IMR-90 (cell line): ENCODE measurements at regions not wholly inside any gene's neighbourhood (a gene's known extent, or its start where the extent isn't known, plus 50 kb on each side); places are given as distances from the start of the nearest gene placed in this dataset.

ENCODE experiments used
- ATAC-seq: fragments of 200-7000 bp; cut with Tn5 transposase; 2 replicates; pipeline ENCODE4 v1.9.1; 2020; ENCODE audit warnings: low read depth, mild to moderate bottlenecking, moderate library complexity
- BruUV-seq: library from RNA; stranded (reverse); fragments of 400-500 nt; replicated peaks from 2 replicates; lab custom pipeline; 2021; lab: Mats Ljungman, UMichigan
- CTCF ChIA-PET: fragments of 300-600 bp; formaldehyde crosslinking; extraction: SDS; loops from one replicate; lab custom pipeline; 2021; ENCODE audit warnings: antibody characterized with exemption; lab: Yijun Ruan, JAX
- POLR2A ChIA-PET: fragments of 300-600 bp; sonication (Branson Sonifier 250); formaldehyde crosslinking; loops from one replicate; lab custom pipeline; 2022; ENCODE audit warnings: antibody characterized with exemption; ENCODE audit not compliant: unreplicated experiment; lab: Charles Lee
- DNase-seq: peaks from one replicate; pipeline ENCODE4 v3.0.0; 2013
- H2AFZ ChIP-seq: replicated peaks from 2 replicates; pipeline ENCODE3; 2013; ENCODE audit warnings: low read length, mild to moderate bottlenecking; ENCODE audit not compliant: poor library complexity
- H2AK5ac ChIP-seq: 2 replicates; pipeline ENCODE4 v1.6.1; 2013; ENCODE audit warnings: low read depth, low read length, inconsistent platforms
- H2AK9ac ChIP-seq: replicated peaks from 2 replicates; pipeline ENCODE3; 2013; ENCODE audit warnings: mild to moderate bottlenecking, low read depth, low read length, moderate library complexity; ENCODE audit not compliant: poor library complexity
- H2BK120ac ChIP-seq: 2 replicates; pipeline ENCODE4 v1.6.1; 2013; ENCODE audit warnings: low read depth, low read length, inconsistent platforms
- H2BK15ac ChIP-seq: 3 replicates; pipeline ENCODE4 v1.6.1; 2013; ENCODE audit warnings: low read depth, low read length, inconsistent platforms
- H2BK20ac ChIP-seq: 2 replicates; pipeline ENCODE4 v1.6.1; 2013; ENCODE audit warnings: low read depth, mild to moderate bottlenecking, inconsistent platforms, low read length, moderate library complexity
- H2BK5ac ChIP-seq: 2 replicates; pipeline ENCODE4 v1.6.1; 2013; ENCODE audit warnings: mild to moderate bottlenecking, low read depth, low read length, inconsistent platforms; ENCODE audit not compliant: poor library complexity, severe bottlenecking
- H3K14ac ChIP-seq: replicated peaks from 2 replicates; pipeline ENCODE4 v1.6.1; 2013; ENCODE audit warnings: low read depth, low read length, inconsistent platforms
- H3K18ac ChIP-seq: 2 replicates; pipeline ENCODE4 v1.6.1; 2013; ENCODE audit warnings: low read depth, low read length, control low read depth
- H3K23ac ChIP-seq: 2 replicates; pipeline ENCODE4 v1.6.1; 2013; ENCODE audit warnings: low read depth, low read length, inconsistent platforms
- H3K27ac ChIP-seq: 2 replicates; pipeline ENCODE4 v1.5.1; 2013; ENCODE audit warnings: mild to moderate bottlenecking, control low read depth, low read length; ENCODE audit not compliant: insufficient read depth
- H3K27me3 ChIP-seq: 2 replicates; pipeline ENCODE4 v1.6.1; 2013; ENCODE audit warnings: low read length; ENCODE audit not compliant: control insufficient read depth, insufficient read depth
- H3K36me3 ChIP-seq: 2 replicates; pipeline ENCODE4 v1.6.1; 2013; ENCODE audit warnings: low read length, mixed read lengths; ENCODE audit not compliant: control insufficient read depth, insufficient read depth
- H3K4ac ChIP-seq: 2 replicates; pipeline ENCODE4 v1.6.1; 2013; ENCODE audit warnings: low read depth, low read length, inconsistent platforms
- H3K4me1 ChIP-seq: 2 replicates; pipeline ENCODE4 v1.6.1; 2013; ENCODE audit warnings: low read length, mixed read lengths; ENCODE audit not compliant: control insufficient read depth, insufficient read depth
- H3K4me2 ChIP-seq: 2 replicates; pipeline ENCODE4 v1.6.1; 2013; ENCODE audit warnings: low read depth, mild to moderate bottlenecking, control low read depth, low read length, moderate library complexity
- H3K4me3 ChIP-seq: 2 replicates; pipeline ENCODE4 v1.5.1; 2013; ENCODE audit warnings: low read depth, mild to moderate bottlenecking, control low read depth, low read length, moderate library complexity; ENCODE audit not compliant: insufficient read depth
- H3K56ac ChIP-seq: 2 replicates; pipeline ENCODE4 v1.6.1; 2013; ENCODE audit warnings: low read length, inconsistent platforms; ENCODE audit not compliant: insufficient read depth; ENCODE audit errors: extremely low read depth
- H3K79me1 ChIP-seq, 2 experiments: 2 replicates each; pipeline ENCODE4 v1.6.1; 2013; ENCODE audit warnings: low read length in 2 of 2, inconsistent platforms in 1 of 2, low read depth in 1 of 2
- H3K9ac ChIP-seq: 2 replicates; pipeline ENCODE4 v1.6.1; 2013; ENCODE audit warnings: low read depth, low read length, control low read depth
- H3K9me1 ChIP-seq: 2 replicates; pipeline ENCODE4 v1.6.1; 2013; ENCODE audit warnings: low read length, inconsistent platforms; ENCODE audit not compliant: insufficient read depth
- H3K9me3 ChIP-seq: 2 replicates; pipeline ENCODE4 v1.6.1; 2013; ENCODE audit warnings: low read length; ENCODE audit not compliant: control insufficient read depth, insufficient read depth
- H4K20me1 ChIP-seq: 2 replicates; pipeline ENCODE4 v1.6.1; 2013; ENCODE audit warnings: low read length, inconsistent platforms; ENCODE audit not compliant: insufficient read depth
- H4K5ac ChIP-seq: 2 replicates; pipeline ENCODE4 v1.6.1; 2013; ENCODE audit warnings: mild to moderate bottlenecking, low read depth, low read length, control low read depth
- H4K8ac ChIP-seq, 2 experiments: 2 replicates each; pipeline ENCODE4 v1.6.1; 2013; ENCODE audit warnings: low read depth in 2 of 2, low read length in 2 of 2, control low read depth in 1 of 2, inconsistent platforms in 1 of 2
- H4K91ac ChIP-seq: 2 replicates; pipeline ENCODE4 v1.6.1; 2013; ENCODE audit warnings: low read depth, low read length, inconsistent platforms; ENCODE audit not compliant: insufficient read depth
- BHLHE40 ChIP-seq: fragments of 150-350 bp; IDR thresholded peaks from 2 replicates; pipeline ENCODE4 v1.6.1; 2016; ENCODE audit warnings: mild to moderate bottlenecking, low read depth, low read length
- CTCF ChIP-seq: conservative IDR thresholded peaks from 2 replicates; pipeline ENCODE4 v1.5.1; 2012; ENCODE audit warnings: mild to moderate bottlenecking, low read depth, low read length, improper control_type of control experiment
- POLR2A ChIP-seq: IDR thresholded peaks from 2 replicates; pipeline ENCODE4 v1.6.1; 2012; ENCODE audit warnings: mild to moderate bottlenecking, low read depth, low read length
- RCOR1 ChIP-seq: IDR thresholded peaks from 2 replicates; pipeline ENCODE4 v1.6.1; 2012; ENCODE audit warnings: mild to moderate bottlenecking, low read length, improper control_type of control experiment; ENCODE audit not compliant: insufficient replicate concordance
- WGBS, 2 experiments: methylation state at CpG; one replicate each; pipeline versions ENCODE4 v1.1.5 to v1.1.7; 2013; ENCODE audit warnings: missing lambda C conversion rate in 2 of 2; ENCODE audit not compliant: insufficient read length in 1 of 2; ENCODE audit errors: extremely low coverage in 2 of 2; 5-methylcytosine and 5-hydroxymethylcytosine counted together
- dilution Hi-C: fragments of 300-500 bp; cut with HindIII; formaldehyde crosslinking; loops from one replicate; pipeline ENCODE4 v1.14.3; 2018; ENCODE audit warnings: low sequenced_read_pairs; ENCODE audit not compliant: unreplicated experiment
- in situ Hi-C: fragments of 300-500 bp; cut with MboI; formaldehyde crosslinking; loops from 3 replicates; pipeline ENCODE4 v1.14.3; 2019; ENCODE audit warnings: low sequenced_read_pairs, inconsistent platforms, mixed read lengths
- intact Hi-C: fragments of 100-400 bp; cut with micrococcal nuclease; formaldehyde crosslinking; loops from 2 replicates; pipeline ENCODE4 v1.10.0; 2022

GRCh38 chr6:51541847-51542246, 545.6 kb downstream of the PKHD1 start:
- H3K9me3 ChIP-seq, result no peaks in the 10 kb centered on the region
- no peak overlapping the region for H3K4ac ChIP-seq
- no peak overlapping the region for H2BK15ac ChIP-seq
- H3K9me1 ChIP-seq, result no peaks in the 10 kb centered on the region
- intact Hi-C loops, result no loop called here
- H3K4me1 ChIP-seq, result no peaks in the 10 kb centered on the region
- no peak overlapping the region for H4K91ac ChIP-seq
- H2AK9ac ChIP-seq, result no peak overlapping the region
- H3K23ac ChIP-seq, result no peak overlapping the region
- no peak overlapping the region for H4K8ac ChIP-seq
- H3K14ac ChIP-seq, result no peak overlapping the region
- dilution Hi-C loops, result no loop called here
- H2BK120ac ChIP-seq, result no peak overlapping the region
- H4K5ac ChIP-seq, result no peak overlapping the region
- H4K20me1 ChIP-seq, result no peaks in the 10 kb centered on the region
- ATAC-seq (no peak), DNase-seq (no peak)
- no peak overlapping the region for H2BK20ac ChIP-seq
- no peak overlapping the region for H3K9ac ChIP-seq
- POLR2A ChIA-PET, result no interaction called here
- no peaks in the 10 kb centered on the region for H3K27me3 ChIP-seq
- CTCF ChIA-PET, result no interaction called here
- no peaks in the 10 kb centered on the region for H3K36me3 ChIP-seq
- H2AFZ ChIP-seq, result no peak overlapping the region
- no peaks in the 10 kb centered on the region for H3K79me1 ChIP-seq
- no peak overlapping the region for H3K27ac ChIP-seq
- H2AK5ac ChIP-seq, result no peak overlapping the region
- no peak overlapping the region for H3K18ac ChIP-seq
- no peak overlapping the region for H2BK5ac ChIP-seq
- no TSS peak for BruUV-seq
- H3K56ac ChIP-seq, result no peak overlapping the region
- H3K4me3 ChIP-seq, result no peak overlapping the region
- TF ChIP-seq RCOR1 (no peak), BHLHE40 (no peak), POLR2A (no peak), CTCF (no peak)
- H3K4me2 ChIP-seq, result no peak overlapping the region
- in situ Hi-C loops, result no loop called here
- no CpG with 5 or more reads among the region's 7 CpGs for WGBS, 2 experiments
